Keratinocyte (primary cell): ENCODE measurements at regions not wholly inside any gene's neighbourhood (a gene's known extent, or its start where the extent isn't known, plus 50 kb on each side); places are given as distances from the start of the nearest gene placed in this dataset.

ENCODE experiments used
- DNase-seq: peaks from one replicate; pipeline ENCODE4 v3.0.0-alpha.2; 2011; ENCODE audit warnings: low read depth, missing footprints, low spot score
- FAIRE-seq: peaks from 2 replicates; lab custom pipeline; 2011; peaks lifted over from hg19 to GRCh38; lab: Jason Lieb, UNC
- H2AFZ ChIP-seq: 2 replicates; pipeline ENCODE4 v1.6.0; 2012; ENCODE audit warnings: low read length, control low read depth, inconsistent platforms; ENCODE audit not compliant: control insufficient read depth
- H3K27ac ChIP-seq: 2 replicates; pipeline ENCODE4 v1.5.1; 2011; ENCODE audit warnings: low read length; ENCODE audit not compliant: control insufficient read depth, insufficient read depth
- H3K27me3 ChIP-seq: 3 replicates; pipeline ENCODE4 v1.6.0; 2011; ENCODE audit warnings: low read length; ENCODE audit not compliant: control insufficient read depth, insufficient read depth; ENCODE audit errors: extremely low read depth
- H3K36me3 ChIP-seq, 2 experiments: 2 replicates in 1 of 2; 3 replicates in 1 of 2; pipeline ENCODE4 v1.5.1; 2011; ENCODE audit warnings: low read length in 2 of 2, mild to moderate bottlenecking in 1 of 2; ENCODE audit not compliant: control insufficient read depth in 2 of 2, insufficient read depth in 2 of 2; ENCODE audit errors: extremely low read depth in 1 of 2
- H3K4me1 ChIP-seq: 3 replicates; pipeline ENCODE4 v1.5.1; 2011; ENCODE audit warnings: low read length; ENCODE audit not compliant: control insufficient read depth, insufficient read depth; ENCODE audit errors: extremely low read depth
- H3K4me2 ChIP-seq: 3 replicates; pipeline ENCODE4 v1.6.0; 2011; ENCODE audit warnings: low read depth, low read length; ENCODE audit not compliant: control insufficient read depth, insufficient read depth; ENCODE audit errors: extremely low read depth
- H3K4me3 ChIP-seq, 3 experiments: fragments of 200-600 bp in 1 of 3; sonication (generic) in 1 of 3; 2 replicates in 2 of 3; 3 replicates in 1 of 3; pipeline ENCODE4 v1.5.1; 2011 to 2016; ENCODE audit warnings: low read length in 3 of 3, mild to moderate bottlenecking in 3 of 3, control low read depth in 2 of 3, inconsistent platforms in 1 of 3, low read depth in 1 of 3, mixed read lengths in 1 of 3, mixed run types in 1 of 3, moderate library complexity in 1 of 3; ENCODE audit not compliant: control insufficient read depth in 2 of 3, insufficient read depth in 2 of 3; ENCODE audit errors: extremely low read depth in 1 of 3
- H3K79me2 ChIP-seq: 2 replicates; pipeline ENCODE4 v1.6.0; 2012; ENCODE audit warnings: low read length; ENCODE audit not compliant: control insufficient read depth, insufficient read depth
- H3K9ac ChIP-seq: 3 replicates; pipeline ENCODE4 v1.6.0; 2011; ENCODE audit warnings: low read length; ENCODE audit not compliant: control insufficient read depth, insufficient read depth; ENCODE audit errors: extremely low read depth
- H3K9me1 ChIP-seq: 3 replicates; pipeline ENCODE4 v1.6.0; 2011; ENCODE audit warnings: low read length; ENCODE audit not compliant: control insufficient read depth, insufficient read depth; ENCODE audit errors: extremely low read depth
- H3K9me3 ChIP-seq: 2 replicates; pipeline ENCODE4 v1.5.1; 2012; ENCODE audit warnings: low read depth, low read length; ENCODE audit not compliant: control insufficient read depth
- H4K20me1 ChIP-seq: 3 replicates; pipeline ENCODE4 v1.6.0; 2011; ENCODE audit warnings: low read length; ENCODE audit not compliant: control insufficient read depth, insufficient read depth; ENCODE audit errors: extremely low read depth
- CTCF ChIP-seq, 3 experiments: IDR thresholded peaks in 1 of 3; conservative IDR thresholded peaks in 1 of 3; optimal IDR thresholded peaks in 1 of 3; 2 replicates in 2 of 3; 3 replicates in 1 of 3; pipeline versions ENCODE3 to v1.5.1; 2011; ENCODE audit warnings: low read length in 3 of 3, mild to moderate bottlenecking in 3 of 3, moderate library complexity in 2 of 3, control low read depth in 1 of 3, inconsistent platforms in 1 of 3; ENCODE audit not compliant: insufficient read depth in 2 of 3; ENCODE audit errors: extremely low read depth in 1 of 3
- EZH2 ChIP-seq: IDR thresholded peaks from one replicate; pipeline ENCODE4 v1.6.1; 2012; ENCODE audit warnings: inconsistent platforms, mild to moderate bottlenecking, low read length, moderate library complexity
- dilution Hi-C: fragments of 300-500 bp; cut with MboI; formaldehyde crosslinking; loops from one replicate; pipeline ENCODE4 v1.7.0; 2020; ENCODE audit warnings: low sequenced_read_pairs; ENCODE audit not compliant: extremely low pct_ligation_motif_present

DNA sequence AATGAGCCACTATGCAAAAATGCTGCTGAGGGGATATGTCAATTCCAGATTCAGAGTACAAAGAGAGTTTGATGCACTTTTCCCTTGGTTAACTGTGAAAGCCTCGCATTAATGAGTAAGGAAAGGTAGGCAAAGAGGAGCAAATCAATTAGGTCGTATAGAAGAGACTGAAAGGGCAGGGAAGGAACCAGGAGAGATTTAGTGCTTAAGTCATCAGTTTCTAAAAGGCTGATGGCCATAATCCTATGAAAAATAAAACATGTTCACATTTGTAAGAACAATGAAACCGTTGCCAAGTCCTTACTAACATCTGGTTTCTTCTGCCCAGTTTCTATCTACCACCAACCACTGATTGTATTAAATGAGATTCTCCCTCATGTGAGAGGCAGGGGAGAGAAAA is 118.4 kb upstream of the PALMD start:
- H3K79me2 ChIP-seq, result no peaks in the 10 kb centered on the region
- TF ChIP-seq EZH2 (no peak), CTCF (optimal IDR thresholded peaks at IDR 0.05 in 1 of 3, IDR thresholded peaks at IDR 0.05 in 1 of 3, conservative IDR thresholded peaks at IDR 0.05 in 1 of 3; ENCODE audit: extremely low read depth in 1 of 3, insufficient read depth in 2 of 3, low read length in 3 of 3) (no peak)

DNA sequence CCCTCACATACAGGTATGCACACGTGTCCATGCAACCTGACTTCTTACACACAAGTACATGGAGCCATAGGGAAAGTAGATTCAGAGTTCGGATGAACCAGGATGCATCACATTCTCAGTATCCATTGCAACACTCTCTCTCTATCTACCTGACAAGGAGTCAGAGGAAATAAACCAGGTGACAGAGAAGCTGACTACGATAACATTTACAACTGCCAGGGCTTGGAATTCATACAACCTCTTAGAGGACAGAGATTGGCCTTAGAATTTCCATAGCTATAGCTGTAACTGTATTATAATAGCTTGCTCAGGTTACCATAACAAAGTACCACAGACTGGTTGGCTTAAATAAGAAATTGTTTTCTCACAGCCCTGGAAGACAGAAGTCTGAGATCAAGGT is 116.9 kb upstream of the PALMD start:
- H3K27ac ChIP-seq, result no peak overlapping the region
- H3K4me2 ChIP-seq, result no peak overlapping the region
- FAIRE-seq (no peak), DNase-seq (no peak)
- H3K4me3 ChIP-seq, result no peak overlapping the region
- H3K27me3 ChIP-seq, result no peaks in the 10 kb centered on the region
- H2AFZ ChIP-seq, result no peak overlapping the region
- H3K4me1 ChIP-seq, result no peaks in the 10 kb centered on the region
- dilution Hi-C loops, result no loop called here
- H4K20me1 ChIP-seq, result no peaks in the 10 kb centered on the region
- H3K79me2 ChIP-seq, result no peaks in the 10 kb centered on the region
- TF ChIP-seq CTCF (optimal IDR thresholded peaks at IDR 0.05 in 1 of 3, IDR thresholded peaks at IDR 0.05 in 1 of 3, conservative IDR thresholded peaks at IDR 0.05 in 1 of 3; ENCODE audit: extremely low read depth in 1 of 3, insufficient read depth in 2 of 3, low read length in 3 of 3) (no peak), EZH2 (no peak)
- H3K9me1 ChIP-seq, result no peaks in the 10 kb centered on the region
- no peak overlapping the region for H3K9ac ChIP-seq
- no peaks in the 10 kb centered on the region for H3K9me3 ChIP-seq
- H3K36me3 ChIP-seq, result no peaks in the 10 kb centered on the region

More for the DNA sequence above, 118.4 kb upstream of the PALMD start:
- Histone ChIP-seq H3K27ac (no peak overlapping the region), H4K20me1 (no peaks in the 10 kb centered on the region), H2AFZ (no peak overlapping the region), H3K9me1 (no peaks in the 10 kb centered on the region), H3K4me2 (no peak overlapping the region), H3K9ac (no peak overlapping the region), H3K4me1 (no peaks in the 10 kb centered on the region), H3K9me3 (no peaks in the 10 kb centered on the region), H3K4me3 (no peak overlapping the region), H3K36me3 (no peaks in the 10 kb centered on the region), H3K27me3 (no peaks in the 10 kb centered on the region)
- DNase-seq, result no peak
- FAIRE-seq, result no peak
- dilution Hi-C loops, result no loop called here
